ENCODE measurements at regions not wholly inside any gene's neighbourhood (a gene's known extent, or its start where the extent isn't known, plus 50 kb on each side); places are given as distances from the start of the nearest gene placed in this dataset.

GRCh38 chr6:41404182-41404845 lies 68.9 kb downstream of the NCR2 start:
- DNase-seq (ENCODE audit: low spot score), result no peak
- ATAC-seq, result no peak

DNA sequence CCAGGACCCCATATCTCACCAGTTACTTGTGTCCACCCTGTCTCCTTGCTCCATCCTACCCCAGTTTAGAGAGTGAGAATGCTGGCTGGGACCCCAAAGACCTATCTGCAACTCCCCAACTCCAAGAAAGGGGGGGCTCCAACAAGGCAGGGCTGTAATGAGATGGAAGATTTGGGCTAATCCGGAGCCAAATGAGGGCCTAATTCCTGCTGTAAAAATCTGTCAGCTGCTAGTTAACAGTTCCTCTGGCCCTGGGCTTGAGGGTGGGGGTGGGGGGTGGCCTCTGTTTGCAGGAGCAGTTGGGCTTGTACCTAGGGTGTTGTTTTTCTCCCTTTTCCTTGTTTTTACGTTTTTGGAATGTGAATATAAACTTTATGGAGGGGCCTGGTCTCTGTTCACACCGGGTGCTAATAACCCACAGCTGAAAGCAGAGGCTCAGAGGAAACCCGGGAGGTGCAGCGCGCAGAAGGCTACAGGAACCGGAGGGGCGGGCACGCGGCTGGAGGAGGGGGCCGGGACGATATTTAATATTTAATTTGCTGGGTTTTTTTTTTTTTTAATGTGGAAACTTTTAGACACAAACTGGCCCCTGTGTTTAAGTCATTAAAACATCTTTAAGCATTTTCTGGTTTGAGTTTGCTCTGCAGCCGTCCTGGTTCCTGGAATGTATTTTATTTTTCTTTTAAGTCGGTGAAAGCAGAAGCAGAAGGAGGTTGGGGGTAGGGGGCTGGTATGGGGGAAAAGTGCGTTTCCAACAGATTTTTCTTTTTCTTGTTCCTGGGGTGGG lies 70.7 kb downstream of the NCR2 start:
- ATAC-seq, result no peak

DNA sequence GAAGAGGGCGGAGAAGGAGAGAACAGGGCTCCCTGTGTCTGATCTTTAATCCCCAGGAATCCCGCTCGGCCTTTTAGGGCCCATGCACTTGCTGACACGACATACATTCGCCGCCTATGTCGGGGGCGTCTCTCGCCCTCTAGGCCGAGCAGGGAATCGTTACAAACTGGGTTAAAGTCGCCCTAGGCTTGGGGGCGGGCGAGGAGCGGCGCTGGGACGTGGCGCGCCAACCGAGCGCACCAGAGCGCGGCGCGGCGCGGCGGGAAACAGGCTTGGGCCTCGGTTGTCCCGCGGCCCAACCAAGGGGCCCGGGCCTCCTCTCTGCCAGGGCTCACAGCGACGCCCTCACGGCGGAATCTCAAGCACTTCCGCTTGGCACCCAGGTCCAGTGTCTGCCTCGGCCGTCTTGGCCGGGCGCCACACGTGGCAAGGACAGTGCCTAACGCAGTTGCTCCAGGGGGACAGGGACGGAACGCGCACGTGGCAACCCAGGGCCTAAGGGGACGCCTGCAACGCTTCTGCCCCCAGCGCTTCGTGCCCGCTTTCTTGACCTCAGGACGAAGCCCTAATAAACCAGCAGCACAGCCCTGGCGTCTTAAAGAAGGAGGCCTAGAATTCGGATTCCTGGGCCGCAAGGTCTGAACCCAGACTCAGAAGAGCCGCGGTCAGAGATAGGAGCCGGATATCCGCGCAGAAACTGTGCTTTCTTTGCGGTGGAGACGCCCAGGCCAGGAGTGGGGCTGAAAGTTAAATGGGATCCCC lies 71.5 kb downstream of the NCR2 start:
- no peak for DNase-seq (ENCODE audit: low spot score)
- peak; percentile 51 for ATAC-seq

More for the DNA sequence above, 70.7 kb downstream of the NCR2 start:
- DNase-seq (ENCODE audit: low spot score), result no peak

GRCh38 chr6:41408576-41408975 lies 73.2 kb downstream of the NCR2 start:
- no peak for ATAC-seq
- DNase-seq (ENCODE audit: low spot score), result no peak

GRCh38 chr6:41408982-41409381 lies 73.6 kb downstream of the NCR2 start:
- no peak for DNase-seq (ENCODE audit: low spot score)

DNA sequence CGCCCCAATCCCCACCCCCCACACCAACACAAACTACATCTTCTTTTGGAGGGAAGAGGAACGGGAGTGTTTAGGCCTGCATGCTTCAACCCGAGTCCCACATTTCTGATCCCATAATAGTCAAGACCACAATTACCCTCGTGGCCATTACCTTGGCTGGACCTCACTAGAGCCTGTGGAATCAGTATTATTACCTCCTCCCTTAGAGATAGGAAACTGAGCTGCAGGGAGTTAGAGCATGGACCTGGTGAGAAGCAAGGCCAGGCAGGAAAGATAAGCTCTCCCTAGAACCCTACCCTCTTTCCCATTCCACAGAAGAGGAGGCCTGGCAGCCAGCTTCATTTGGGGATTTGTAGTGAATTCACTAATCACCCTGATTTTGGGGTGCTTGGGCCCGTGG lies 74.1 kb downstream of the NCR2 start:
- DNase-seq (ENCODE audit: low spot score) (no peak), ATAC-seq (no peak)

More at GRCh38 chr6:41408982-41409381, 73.6 kb downstream of the NCR2 start:
- ATAC-seq, result no peak

DNA sequence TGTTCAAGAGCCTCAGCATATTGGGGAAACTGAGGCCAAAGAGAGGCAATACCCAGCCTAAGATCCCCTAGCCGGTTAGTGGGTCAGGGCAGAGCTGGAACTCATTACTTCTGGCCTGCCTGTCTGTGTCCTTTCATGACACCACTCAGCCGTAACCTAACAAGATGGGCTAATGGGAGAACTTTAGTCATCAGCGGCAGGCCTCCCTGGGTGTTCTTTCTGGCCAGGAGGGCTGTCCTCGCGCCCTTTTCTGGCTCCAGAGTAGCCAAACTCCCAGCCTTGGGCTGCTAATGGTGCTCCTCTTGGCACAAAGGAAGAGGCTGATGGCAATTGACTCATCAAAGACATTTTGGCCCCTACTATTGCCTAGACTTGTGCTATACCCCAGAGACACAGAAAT lies 76.6 kb downstream of the NCR2 start:
- no peak for ATAC-seq
- no peak for DNase-seq (ENCODE audit: low spot score)

DNA sequence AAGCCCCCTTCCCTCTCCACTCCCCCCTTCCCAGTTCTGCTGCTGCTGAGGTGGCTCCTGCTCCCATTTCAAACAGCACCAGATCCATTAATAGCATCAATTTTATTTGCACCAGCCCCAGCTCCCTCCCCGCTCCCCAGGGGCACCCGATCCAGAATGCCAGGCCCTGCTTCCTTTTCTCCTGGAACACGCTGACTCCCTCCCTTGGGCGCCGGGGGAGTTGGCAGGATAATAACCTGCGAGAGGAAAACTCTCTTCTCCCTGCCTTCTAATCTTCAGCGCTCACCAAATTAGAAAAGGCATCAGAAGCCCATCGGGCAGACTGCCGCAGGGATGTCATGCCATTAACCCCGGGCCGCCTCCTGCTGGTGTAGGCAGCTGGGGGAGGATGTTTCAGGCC lies 77.8 kb downstream of the NCR2 start:
- ATAC-seq (no peak), DNase-seq (ENCODE audit: low spot score) (no peak)

DNA sequence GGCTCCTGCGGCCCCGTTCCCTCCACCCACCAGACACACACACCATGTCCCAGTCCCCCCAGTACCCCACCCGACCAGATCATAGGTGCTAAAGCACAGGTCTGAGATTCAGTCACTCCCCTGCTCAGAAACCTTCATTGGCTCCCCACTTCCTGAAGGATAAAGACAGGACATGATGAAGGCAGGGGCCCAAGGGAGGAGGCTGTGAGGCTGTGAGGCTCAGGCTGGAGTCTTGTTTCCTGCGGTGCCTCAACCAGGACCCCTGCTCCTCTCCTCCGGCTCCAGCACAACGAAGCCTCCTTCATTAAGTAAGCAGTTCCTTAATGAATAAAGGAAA lies 81.1 kb downstream of the NCR2 start:
- DNase-seq (ENCODE audit: low spot score), result no peak
- ATAC-seq, result no peak

DNA sequence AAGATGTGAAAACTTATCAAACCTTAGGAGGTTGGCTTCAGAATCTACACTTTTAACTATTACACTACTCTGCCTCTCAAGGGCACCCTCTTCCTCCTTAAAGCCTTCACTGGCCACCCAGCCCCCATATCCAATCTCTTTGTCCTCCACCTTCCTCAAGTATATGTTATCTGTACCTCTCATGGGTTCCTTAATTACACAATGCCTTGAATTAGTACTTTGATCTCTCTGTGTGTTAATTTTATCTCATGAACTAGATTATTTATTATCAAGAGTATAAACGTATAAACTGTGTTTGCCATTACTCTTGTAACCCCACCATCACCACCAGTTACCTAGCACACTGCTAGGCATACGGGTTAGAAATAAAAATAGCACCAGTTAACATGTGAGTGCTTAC lies 83.3 kb downstream of the NCR2 start:
- no peak for DNase-seq (ENCODE audit: low spot score)
- no peak for ATAC-seq

DNA sequence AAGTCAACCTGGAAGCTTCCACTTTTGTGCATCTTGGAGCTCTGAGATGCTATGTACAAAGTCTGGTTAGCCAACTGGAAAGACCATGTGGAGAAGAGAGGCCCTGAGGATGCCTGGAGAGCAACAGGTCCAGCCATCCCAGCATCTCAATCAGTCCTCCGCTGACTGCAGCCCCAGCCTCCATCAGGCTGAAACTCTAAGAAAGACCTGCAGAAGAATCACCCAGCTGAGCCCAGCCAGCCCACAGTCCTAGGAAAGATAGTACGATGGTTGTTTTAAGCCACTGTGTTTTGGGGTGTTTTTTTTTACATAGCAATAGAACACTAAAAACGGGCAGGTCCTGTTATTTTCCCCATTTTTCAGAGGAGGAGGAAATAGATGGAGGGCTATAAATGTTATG lies 84.0 kb downstream of the NCR2 start:
- no peak for ATAC-seq
- no peak for DNase-seq (ENCODE audit: low spot score)

DNA sequence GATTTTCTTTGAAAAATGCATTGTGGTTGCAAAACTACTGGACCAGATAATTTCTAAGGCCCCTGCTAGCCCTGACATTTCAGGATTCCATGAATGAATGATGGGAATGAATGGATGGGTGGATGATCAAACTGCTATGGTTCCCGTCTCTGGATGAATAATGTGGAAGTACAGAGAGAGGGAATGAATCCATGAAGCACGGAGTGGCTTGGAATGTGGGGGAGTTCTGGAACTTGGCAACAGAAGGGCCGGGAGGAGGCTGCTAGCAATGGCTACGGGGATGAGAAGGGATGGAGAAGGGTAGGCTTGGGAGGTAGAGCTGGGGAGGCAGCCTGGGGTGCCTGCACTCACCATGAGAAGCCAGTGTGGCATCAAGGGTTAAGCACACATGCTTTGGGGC lies 84.8 kb downstream of the NCR2 start:
- no peak for ATAC-seq
- no peak for DNase-seq (ENCODE audit: low spot score)

DNA sequence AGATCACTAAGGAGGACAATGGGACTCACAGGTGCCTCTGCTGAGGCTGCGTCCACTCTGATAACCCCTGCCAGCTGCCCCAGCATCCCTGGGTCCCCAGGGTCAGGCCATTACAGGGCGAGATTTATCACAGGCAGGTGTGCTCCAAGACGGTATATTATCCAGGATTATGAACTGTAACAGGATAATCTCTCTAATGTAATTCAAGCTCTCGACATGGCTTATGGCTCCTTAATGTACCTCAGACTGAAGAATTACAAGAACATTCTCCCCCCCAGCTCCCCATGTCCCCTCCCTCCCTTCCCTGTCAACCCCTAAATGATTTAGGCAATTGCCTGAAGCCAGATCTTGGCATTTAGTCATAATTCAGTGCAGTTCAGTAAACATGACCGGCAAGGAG lies 86.8 kb downstream of the NCR2 start:
- ATAC-seq (no peak), DNase-seq (ENCODE audit: low spot score) (no peak)

DNA sequence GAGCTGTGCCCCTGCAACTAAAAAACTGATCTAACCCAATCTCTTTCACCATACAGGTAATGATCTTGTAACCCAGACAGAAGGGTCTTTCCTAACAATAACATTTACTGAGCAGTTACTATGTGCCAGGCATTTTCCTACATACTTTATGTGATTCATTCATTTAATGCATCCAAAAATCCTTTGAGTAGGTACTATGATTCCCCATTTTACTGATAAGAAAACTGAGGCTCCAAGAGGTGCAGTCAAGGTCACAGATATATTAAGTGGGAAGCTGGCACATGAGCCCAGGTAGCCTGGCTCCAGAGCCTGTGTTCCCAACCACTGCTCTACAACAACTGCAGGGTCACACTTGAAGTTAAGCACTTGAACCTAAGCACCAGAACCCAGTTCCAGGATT lies 87.6 kb downstream of the NCR2 start:
- no peak for ATAC-seq
- DNase-seq (ENCODE audit: low spot score), result no peak

GRCh38 chr6:41424370-41425058 lies 89.1 kb downstream of the NCR2 start:
- ATAC-seq, result peak; percentile 78
- peak; percentile 78 for DNase-seq (ENCODE audit: low spot score)

DNA sequence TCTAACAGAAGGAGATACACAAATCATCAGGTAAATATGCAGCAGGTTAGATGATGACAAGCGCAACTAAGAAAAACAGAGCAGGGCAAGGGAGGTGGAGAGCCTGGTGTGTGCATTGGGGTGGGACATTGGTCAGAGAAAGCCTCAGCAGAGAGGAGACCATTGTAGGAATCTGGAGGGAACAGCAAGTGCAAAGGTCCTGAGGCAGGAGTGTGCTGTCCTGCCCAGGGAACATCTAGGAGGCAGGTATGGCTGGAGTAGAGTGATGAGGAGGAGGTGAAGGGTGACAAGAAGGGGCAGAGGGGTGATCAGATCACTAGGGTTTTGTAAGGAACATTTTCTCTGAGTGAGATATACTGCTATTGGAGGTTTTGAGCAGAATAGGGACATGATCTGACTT lies 90.1 kb downstream of the NCR2 start:
- DNase-seq (ENCODE audit: low spot score) (no peak), ATAC-seq (no peak)

DNA sequence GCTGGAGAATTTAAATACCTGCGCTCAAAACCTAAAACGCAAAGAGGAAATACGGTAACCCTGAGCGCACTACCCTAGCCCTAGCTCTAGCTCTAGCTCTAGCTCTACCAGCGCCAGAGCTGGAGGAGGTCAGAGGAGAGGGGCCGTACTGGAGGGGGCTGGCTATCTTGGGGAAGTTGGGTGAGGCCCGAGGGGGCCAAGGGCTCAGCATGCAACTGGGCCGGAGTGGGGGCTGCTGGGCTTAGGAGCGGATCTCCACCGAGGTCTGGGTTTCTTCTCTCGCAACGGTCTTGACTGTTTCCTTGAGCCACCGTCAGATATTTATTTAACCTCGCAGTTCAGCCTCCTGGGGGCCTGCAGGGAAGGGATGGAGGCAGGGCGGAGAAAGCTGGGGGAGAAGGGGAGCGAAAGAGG lies 91.0 kb downstream of the NCR2 start:
- ATAC-seq (no peak), DNase-seq (ENCODE audit: low spot score) (no peak)

DNA sequence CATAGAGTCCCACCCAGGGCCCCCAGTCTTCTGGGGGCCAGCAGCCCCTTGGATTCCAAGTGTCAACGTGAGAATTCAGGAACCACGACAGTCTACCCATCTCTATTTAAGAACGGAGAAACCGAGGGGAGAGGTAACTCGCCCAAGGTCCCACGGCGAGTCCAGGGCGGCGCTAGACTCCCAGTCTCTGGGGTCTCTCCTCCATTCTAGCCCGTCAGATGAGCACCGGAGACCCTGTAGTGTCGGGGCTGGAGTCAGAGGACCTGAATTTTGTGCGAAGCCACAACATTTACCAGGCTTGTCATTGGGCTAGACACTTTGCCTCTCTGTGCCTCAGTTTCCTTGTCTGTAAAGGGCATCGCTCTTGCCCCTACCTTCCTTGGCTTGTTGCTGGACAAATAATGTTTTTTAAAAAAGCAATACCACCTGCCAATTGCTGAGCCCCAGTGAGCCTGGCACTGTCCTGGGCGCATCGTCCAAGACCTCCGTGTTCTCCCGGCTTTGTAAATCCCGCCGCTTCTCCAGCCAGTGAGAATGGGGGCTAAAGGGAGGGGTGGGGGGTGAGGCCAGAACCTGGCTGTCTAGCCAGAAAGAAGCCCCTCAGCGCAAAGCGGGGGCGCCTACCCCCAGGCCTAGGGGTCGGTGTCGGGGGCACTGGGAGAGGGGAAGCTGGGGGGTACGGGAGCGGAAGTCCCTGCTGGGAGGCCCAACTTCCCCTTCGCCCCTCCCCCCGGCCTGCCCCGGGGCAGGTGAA lies 91.7 kb downstream of the NCR2 start:
- ATAC-seq, result no peak
- DNase-seq (ENCODE audit: low spot score), result no peak

GRCh38 chr6:41427642-41428335 lies 92.4 kb downstream of the NCR2 start:
- ATAC-seq (peak; percentile 90), DNase-seq (ENCODE audit: low spot score) (peak; percentile 58)

DNA sequence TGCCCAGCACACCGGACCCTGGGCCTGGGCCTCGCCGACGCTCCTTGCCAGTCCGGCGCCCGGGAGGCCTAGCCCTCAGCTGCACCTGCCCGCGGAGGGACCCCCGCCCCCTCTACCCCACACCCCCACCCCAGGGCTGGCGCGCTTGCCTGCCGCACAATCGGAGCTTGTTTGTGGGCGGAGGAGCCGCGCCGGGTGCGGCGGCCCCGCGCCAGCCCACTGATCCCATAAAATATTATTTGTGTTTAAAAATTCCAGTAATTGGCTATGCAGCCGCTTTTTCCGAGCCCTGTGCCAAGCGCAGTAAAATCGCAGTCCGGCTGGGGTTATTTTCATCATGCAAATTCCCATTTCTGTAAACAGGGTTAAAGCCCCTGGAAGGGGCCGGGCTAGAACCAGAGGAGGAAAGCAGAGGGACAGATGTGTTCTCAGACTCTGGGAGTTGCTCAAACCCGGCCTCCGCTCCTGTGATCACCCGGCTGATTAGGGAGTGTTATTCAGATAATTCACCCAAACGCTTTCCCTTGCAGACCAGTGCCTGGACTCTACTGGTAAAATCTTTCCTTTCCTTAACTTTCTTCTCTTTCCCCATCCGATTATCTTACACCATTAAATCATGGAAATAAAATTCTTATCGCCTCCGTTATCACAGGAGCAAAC lies 93.1 kb downstream of the NCR2 start:
- ATAC-seq (no peak), DNase-seq (ENCODE audit: low spot score) (no peak)

All from left lobe of liver (tissue), 2 donors.